Spleen (tissue), 11 donors: ENCODE measurements at regions not wholly inside any gene's neighbourhood (a gene's known extent, or its start where the extent isn't known, plus 50 kb on each side); places are given as distances from the start of the nearest gene placed in this dataset.

Experiments used
- DNase-seq: peaks from one replicate; pipeline ENCODE4 v3.0.0-alpha.2; 2020
- H3K27ac ChIP-seq, 8 donors: fragments of 200-600 bp; sonication (generic) in 7 of 8; 1 replicate in 4 of 8; 2 replicates in 4 of 8; pipeline versions ENCODE4 v1.5.0 to v1.8.0; 2016 to 2021; ENCODE audit warnings: inconsistent platforms in 4 of 8, mild to moderate bottlenecking in 4 of 8, moderate library complexity in 1 of 8
- H3K27me3 ChIP-seq, 7 donors: fragments of 200-600 bp; sonication (generic) in 6 of 7; replicated peaks in 1 of 7; 1 replicate in 4 of 7; 2 replicates in 3 of 7; pipeline versions ENCODE4 v1.5.0 to v1.8.0; 2016 to 2021; ENCODE audit warnings: inconsistent platforms in 3 of 7, mild to moderate bottlenecking in 1 of 7
- H3K36me3 ChIP-seq, 6 donors: fragments of 200-600 bp; sonication (generic) in 5 of 6; 1 replicate in 4 of 6; 2 replicates in 2 of 6; pipeline versions ENCODE4 v1.5.0 to v1.8.0; 2016 to 2021; ENCODE audit warnings: inconsistent platforms in 2 of 6
- H3K4me1 ChIP-seq, 6 donors: fragments of 200-600 bp; sonication (generic) in 5 of 6; 1 replicate in 3 of 6; 2 replicates in 3 of 6; pipeline versions ENCODE4 v1.5.0 to v1.8.0; 2016 to 2021; ENCODE audit warnings: inconsistent platforms in 3 of 6
- H3K4me3 ChIP-seq, 8 donors: fragments of 200-600 bp; sonication (generic) in 7 of 8; 1 replicate in 4 of 8; 2 replicates in 4 of 8; pipeline versions ENCODE4 v1.5.0 to v1.8.0; 2016 to 2021; ENCODE audit warnings: inconsistent platforms in 4 of 8, mild to moderate bottlenecking in 4 of 8, moderate library complexity in 2 of 8
- H3K9me3 ChIP-seq, 8 donors: fragments of 200-600 bp; sonication (generic) in 7 of 8; 1 replicate in 4 of 8; 2 replicates in 4 of 8; pipeline versions ENCODE4 v1.5.0 to v1.8.0; 2016 to 2021; ENCODE audit warnings: inconsistent platforms in 4 of 8
- POLR2A ChIP-seq, 3 donors: fragments of 450-650 bp; IDR thresholded peaks; one replicate each; pipeline ENCODE4 v1.5.1; 2017; ENCODE audit warnings: antibody characterized with exemption in 3 of 3, mild to moderate bottlenecking in 1 of 3
- POLR2AphosphoS5 ChIP-seq, 3 donors: sonication (generic); formaldehyde crosslinking; IDR thresholded peaks; one replicate each; pipeline ENCODE4 v1.5.1; 2017; ENCODE audit warnings: antibody characterized with exemption in 3 of 3
- WGBS, 5 donors: extraction: QIAGEN DNeasy Blood & Tissue Kit in 3 of 5; methylation state at CpG; one replicate each; pipeline versions ENCODE4 v1.1.5 to v1.1.7; 2013 to 2018; 5-methylcytosine and 5-hydroxymethylcytosine counted together
- intact Hi-C: fragments of 100-400 bp; cut with DNase I; formaldehyde crosslinking; loops from one replicate; pipeline ENCODE4 v1.15.0; 2023; ENCODE audit warnings: low total_unique reads
- TF ChIP-seq, protein P1 (sequence below), 11 experiments: fragments of 200-600 bp in 7 of 11; fragments of 450-650 bp in 4 of 11; sonication (generic) in 4 of 11; IDR thresholded peaks in 8 of 11; conservative IDR thresholded peaks in 3 of 11; 1 replicate in 7 of 11; 2 replicates in 4 of 11; pipeline versions ENCODE4 v1.4.0 to v1.8.0; 2016 to 2021; ENCODE audit warnings: antibody characterized with exemption in 11 of 11, inconsistent platforms in 4 of 11, mild to moderate bottlenecking in 1 of 11
- donor health status: healthy with polysubstance abuse.
- donor health status: DM: no; HTN: no; CAD: no; lungs with moderate emphysema.
- donor health status: DM: no; HTN: no; CAD: no.
- donor health status: Bipolar disorder and iron deficiency.
- donor health status: healthy.
- donor health status: DM: no; HTN: no; CAD: no.
- donor health status: DM: yes; HTN: yes; CAD: no.

DNA sequence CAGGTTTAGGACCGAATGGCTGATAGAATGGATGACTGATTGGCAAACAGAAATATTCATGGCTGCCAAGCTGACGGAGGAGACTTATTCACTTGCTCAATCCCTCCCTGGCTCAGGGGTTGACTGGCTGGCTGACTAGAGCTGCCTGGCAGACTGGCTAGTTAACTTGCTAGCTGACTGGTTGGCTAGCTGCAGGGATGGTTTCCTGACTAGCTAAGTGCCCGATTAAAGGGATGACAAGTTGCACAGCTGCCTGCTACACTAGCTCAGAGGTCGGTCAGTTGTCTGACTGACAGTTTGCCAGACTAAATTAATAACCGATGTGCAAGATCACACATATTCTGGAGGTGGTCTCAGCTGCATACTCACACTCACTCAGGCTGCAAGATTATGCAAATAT, 1208.4 kb upstream of the CDH8 start:
- intact Hi-C loops, result no loop called here
- no peak overlapping the region for H3K4me3 ChIP-seq

DNA sequence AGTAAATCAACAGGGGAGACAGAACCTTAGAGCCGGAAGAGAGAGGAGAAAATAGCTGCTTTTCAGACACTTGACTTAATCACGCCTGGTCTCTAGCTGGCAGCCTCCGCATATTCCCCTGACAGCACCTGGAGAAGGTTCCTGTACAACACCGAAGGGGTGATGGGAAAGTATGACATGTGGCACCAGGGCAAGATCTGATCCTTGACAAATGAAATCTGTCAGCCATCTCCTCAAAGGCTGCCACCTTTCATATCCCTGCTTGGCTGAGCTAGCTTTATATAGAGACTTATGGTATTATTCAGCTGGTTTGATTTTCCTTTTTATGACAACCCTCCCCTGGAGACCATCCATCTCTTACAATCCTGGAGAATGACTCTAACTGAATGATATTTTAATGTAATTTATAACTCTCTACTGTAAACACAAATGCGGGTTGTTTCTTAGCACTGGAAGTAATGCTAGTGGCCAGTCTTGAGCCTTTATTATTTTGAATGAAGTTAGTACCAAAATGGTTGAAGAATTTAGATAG, 1205.3 kb upstream of the CDH8 start:
- no peaks in the 10 kb centered on the region for H3K36me3 ChIP-seq
- H3K4me3 ChIP-seq, result no peak overlapping the region
- TF ChIP-seq POLR2AphosphoS5 (IDR thresholded peaks at IDR 0.05) (no peak), POLR2A (IDR thresholded peaks at IDR 0.05) (no peak)
- TF ChIP-seq, protein P1, sequence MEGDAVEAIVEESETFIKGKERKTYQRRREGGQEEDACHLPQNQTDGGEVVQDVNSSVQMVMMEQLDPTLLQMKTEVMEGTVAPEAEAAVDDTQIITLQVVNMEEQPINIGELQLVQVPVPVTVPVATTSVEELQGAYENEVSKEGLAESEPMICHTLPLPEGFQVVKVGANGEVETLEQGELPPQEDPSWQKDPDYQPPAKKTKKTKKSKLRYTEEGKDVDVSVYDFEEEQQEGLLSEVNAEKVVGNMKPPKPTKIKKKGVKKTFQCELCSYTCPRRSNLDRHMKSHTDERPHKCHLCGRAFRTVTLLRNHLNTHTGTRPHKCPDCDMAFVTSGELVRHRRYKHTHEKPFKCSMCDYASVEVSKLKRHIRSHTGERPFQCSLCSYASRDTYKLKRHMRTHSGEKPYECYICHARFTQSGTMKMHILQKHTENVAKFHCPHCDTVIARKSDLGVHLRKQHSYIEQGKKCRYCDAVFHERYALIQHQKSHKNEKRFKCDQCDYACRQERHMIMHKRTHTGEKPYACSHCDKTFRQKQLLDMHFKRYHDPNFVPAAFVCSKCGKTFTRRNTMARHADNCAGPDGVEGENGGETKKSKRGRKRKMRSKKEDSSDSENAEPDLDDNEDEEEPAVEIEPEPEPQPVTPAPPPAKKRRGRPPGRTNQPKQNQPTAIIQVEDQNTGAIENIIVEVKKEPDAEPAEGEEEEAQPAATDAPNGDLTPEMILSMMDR (IDR thresholded peaks at IDR 0.05 in 8 of 11, conservative IDR thresholded peaks at IDR 0.05 in 3 of 11), result no peak
- WGBS, 5 donors, result 80 to 95% (median 84%) methylated on average over 5 of the region's 5 CpGs
- no peak for DNase-seq
- intact Hi-C loops, result no loop called here
- no peaks in the 10 kb centered on the region for H3K4me1 ChIP-seq
- no peaks in the 10 kb centered on the region for H3K27me3 ChIP-seq
- peaks cover 0 to 8% (median 1%) of the 10 kb centered on the region in 8 donors for H3K9me3 ChIP-seq
- H3K27ac ChIP-seq, result no peak overlapping the region

More for the DNA sequence above, 1208.4 kb upstream of the CDH8 start:
- Histone ChIP-seq H3K36me3 (no peaks in the 10 kb centered on the region), H3K27me3 (no peaks in the 10 kb centered on the region), H3K27ac (no peak overlapping the region), H3K4me1 (no peaks in the 10 kb centered on the region), H3K9me3 (peaks cover 0 to 6% (median 0%) of the 10 kb centered on the region in 8 donors)
- WGBS, 5 donors, result 83 to 92% (median 84%) methylated on average over 5 of the region's 5 CpGs
- no peak for TF ChIP-seq POLR2AphosphoS5 (IDR thresholded peaks at IDR 0.05)
- TF ChIP-seq, protein P1 (IDR thresholded peaks at IDR 0.05 in 8 of 11, conservative IDR thresholded peaks at IDR 0.05 in 3 of 11), result no peak
- TF ChIP-seq POLR2A (IDR thresholded peaks at IDR 0.05), result no peak
- no peak for DNase-seq

DNA sequence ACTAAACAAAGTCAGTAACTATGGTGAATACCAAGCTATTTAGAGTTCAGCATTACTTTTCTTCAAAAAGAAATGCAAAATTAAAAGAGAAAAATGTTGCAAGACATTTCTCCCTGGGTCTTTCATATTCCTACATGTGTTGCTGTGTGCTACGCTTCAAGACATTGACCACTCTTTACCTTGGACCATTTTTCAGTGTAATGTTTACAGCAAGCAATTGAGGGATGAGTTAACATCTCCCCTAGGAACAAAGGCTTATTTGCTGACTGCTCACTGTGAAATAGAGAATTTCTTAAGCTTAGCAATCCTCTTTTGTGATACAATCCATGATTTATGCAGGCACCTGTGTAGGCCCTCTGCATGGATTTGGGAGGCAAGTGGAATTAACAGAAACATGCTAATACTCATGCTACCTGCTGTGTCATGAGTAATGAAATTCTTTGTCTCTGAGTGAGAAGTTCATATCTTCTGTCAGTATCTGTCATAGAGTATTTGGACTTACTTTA, 1202.9 kb upstream of the CDH8 start:
- DNase-seq, result no peak
- peaks cover 0 to 9% (median 2%) of the 10 kb centered on the region in 8 donors for H3K9me3 ChIP-seq
- no peaks in the 10 kb centered on the region for H3K36me3 ChIP-seq
- 79 to 90% (median 82%) methylated on average over 1 of the region's 1 CpG for WGBS, 5 donors
- TF ChIP-seq POLR2A (IDR thresholded peaks at IDR 0.05) (no peak), POLR2AphosphoS5 (IDR thresholded peaks at IDR 0.05) (no peak)
- TF ChIP-seq, protein P1 (IDR thresholded peaks at IDR 0.05 in 8 of 11, conservative IDR thresholded peaks at IDR 0.05 in 3 of 11), result no peak
- H3K27ac ChIP-seq, result no peak overlapping the region
- intact Hi-C loops, result no loop called here
- H3K27me3 ChIP-seq, result no peaks in the 10 kb centered on the region
- no peaks in the 10 kb centered on the region for H3K4me1 ChIP-seq
- no peak overlapping the region for H3K4me3 ChIP-seq

DNA sequence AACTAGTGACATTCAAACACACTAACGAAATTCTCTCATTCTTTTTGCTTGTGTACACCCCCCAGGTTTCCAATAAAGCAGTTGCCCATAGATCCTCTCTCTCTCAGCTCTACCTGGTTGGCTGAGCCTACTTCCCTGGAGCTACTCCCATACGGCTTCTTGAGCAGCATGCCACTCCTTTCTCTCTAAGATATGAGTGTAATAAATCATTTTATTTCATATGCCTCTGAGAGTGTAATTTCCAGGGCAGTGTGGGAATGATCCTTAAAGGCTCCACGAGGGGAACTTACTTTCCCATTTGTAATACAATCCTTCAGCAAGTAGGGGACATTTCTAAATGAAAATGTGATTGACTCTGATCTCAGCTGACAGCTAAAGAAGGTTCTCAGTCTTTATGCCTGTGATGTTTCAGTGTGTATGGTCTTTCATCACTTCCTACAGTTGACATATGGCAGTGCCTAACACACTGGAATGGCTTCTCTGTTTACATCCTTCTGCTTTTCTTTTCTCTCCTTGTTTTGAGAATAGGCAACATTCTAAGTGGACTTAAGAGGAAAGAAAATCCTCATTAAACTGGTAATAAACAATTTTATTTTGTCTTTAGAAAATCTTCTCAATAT, 1194.3 kb upstream of the CDH8 start:
- intact Hi-C loops, result no loop called here

More for the DNA sequence above, 1194.3 kb upstream of the CDH8 start:
- Histone ChIP-seq H3K9me3 (peaks cover 0 to 29% (median 7%) of the 10 kb centered on the region in 8 donors), H3K36me3 (no peaks in the 10 kb centered on the region), H3K4me3 (no peak overlapping the region), H3K27me3 (no peaks in the 10 kb centered on the region), H3K27ac (no peak overlapping the region), H3K4me1 (no peaks in the 10 kb centered on the region)
- WGBS, 5 donors, result 47 to 60% (median 51%) methylated on average over 3 of the region's 3 CpGs
- DNase-seq, result no peak
- TF ChIP-seq POLR2AphosphoS5 (IDR thresholded peaks at IDR 0.05), result no peak
- no peak for TF ChIP-seq POLR2A (IDR thresholded peaks at IDR 0.05)
- TF ChIP-seq, protein P1 (IDR thresholded peaks at IDR 0.05 in 8 of 11, conservative IDR thresholded peaks at IDR 0.05 in 3 of 11), result no peak
